ENCODE measurements at regions not wholly inside any gene's neighbourhood (a gene's known extent, or its start where the extent isn't known, plus 50 kb on each side); places are given as distances from the start of the nearest gene placed in this dataset.
A peak's percentile ranks its signal among the peaks of the same experiment; 100 is the strongest.
"Not testable (repeated sequence)": the region's sequence is repeated elsewhere in the genome, so short reads cannot be mapped to it uniquely, and the experiment has no call there.

DNA sequence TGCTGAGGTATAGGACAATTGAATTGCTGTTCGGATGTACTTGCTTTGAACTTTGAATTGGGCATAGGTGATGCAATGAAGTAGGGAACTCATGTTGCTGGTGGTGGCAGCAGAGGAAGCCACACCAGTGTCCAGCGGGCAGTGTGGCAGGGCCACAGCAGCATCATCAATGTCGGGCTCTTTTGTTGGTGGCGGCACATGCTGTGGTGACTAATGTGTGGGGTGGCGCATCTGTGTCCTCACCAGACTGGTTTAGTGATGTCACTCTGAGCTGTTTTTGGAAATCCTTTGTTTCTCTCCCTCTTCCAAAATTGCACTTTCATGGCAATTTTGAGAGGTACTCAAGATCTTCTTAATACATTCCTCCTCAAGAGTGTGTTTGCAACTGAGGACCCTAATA is 187.6 kb downstream of the ETNK1 start:
- H3K4me3 ChIP-seq (ENCODE audit: low read length), result no peak overlapping the region
- no peak for DNase-seq
- H3K27me3 ChIP-seq (ENCODE audit: control insufficient read depth, insufficient read depth), result no peaks in the 10 kb centered on the region
- H3K9me3 ChIP-seq (ENCODE audit: control insufficient read depth, low read length), result no peaks in the 10 kb centered on the region
- no peaks in the 10 kb centered on the region for H3K4me1 ChIP-seq (ENCODE audit: control insufficient read depth, insufficient read depth, low read length)
- intact Hi-C loops (cut with DNase I), result no loop called here
- no peak for ATAC-seq
- H3K27ac ChIP-seq (ENCODE audit: low read length), result no peak overlapping the region
- whole genome bisulfite sequencing, result 94% methylated on average over 5 of the region's 5 CpGs

DNA sequence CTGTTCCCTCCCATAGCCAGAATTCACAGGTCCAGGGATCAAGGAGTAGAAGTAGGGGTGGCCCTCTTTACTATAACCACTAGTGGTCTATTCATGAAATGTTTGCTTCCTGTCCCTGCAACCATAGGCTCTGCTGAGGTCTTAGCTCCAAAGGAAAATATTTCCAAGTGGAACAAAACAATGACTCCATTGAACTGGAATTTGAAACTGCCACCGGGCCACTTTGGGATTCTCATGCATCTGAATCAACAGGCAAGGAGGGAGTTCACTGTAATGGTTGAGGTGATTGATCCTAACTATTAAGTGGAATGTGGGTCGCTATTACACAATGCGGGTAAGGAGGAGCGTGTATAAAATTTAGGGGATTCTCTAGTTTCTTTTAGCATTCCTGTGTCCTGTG is 197.0 kb downstream of the ETNK1 start:
- intact Hi-C loops (cut with DNase I), result no loop called here
- Histone ChIP-seq H3K4me3 (ENCODE audit: low read length) (no peak overlapping the region), H3K27ac (ENCODE audit: low read length) (no peak overlapping the region), H3K27me3 (ENCODE audit: control insufficient read depth, insufficient read depth) (no peaks in the 10 kb centered on the region), H3K9me3 (ENCODE audit: control insufficient read depth, low read length) (no peaks in the 10 kb centered on the region), H3K4me1 (ENCODE audit: control insufficient read depth, insufficient read depth, low read length) (no peaks in the 10 kb centered on the region)
- WGBS, result 84% methylated on average over 4 of the region's 4 CpGs
- DNase-seq (no peak), ATAC-seq (no peak)

DNA sequence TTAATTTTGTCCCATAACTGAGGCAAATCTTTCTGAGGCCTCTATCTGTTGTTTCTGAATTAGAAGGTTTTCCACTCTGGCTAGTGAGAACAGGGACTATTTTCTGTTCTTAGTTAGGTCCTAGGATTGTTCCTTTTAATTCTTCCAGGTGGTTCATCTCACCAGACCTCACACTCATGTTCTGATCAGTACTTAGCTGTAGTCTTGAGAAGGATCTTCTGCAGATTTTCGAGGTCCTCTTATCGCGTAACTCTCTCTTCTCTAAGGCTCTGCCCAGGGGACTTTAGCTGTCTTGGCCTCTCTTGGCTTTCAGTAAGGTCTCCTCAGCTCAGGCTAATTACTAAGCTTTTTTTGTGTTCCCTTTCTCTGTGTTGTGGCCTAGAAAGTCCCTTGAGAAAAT is 201.1 kb downstream of the ETNK1 start:
- Histone ChIP-seq H3K4me3 (ENCODE audit: low read length) (no peak overlapping the region), H3K4me1 (ENCODE audit: control insufficient read depth, insufficient read depth, low read length) (no peaks in the 10 kb centered on the region), H3K9me3 (ENCODE audit: control insufficient read depth, low read length) (no peaks in the 10 kb centered on the region), H3K27ac (ENCODE audit: low read length) (no peak overlapping the region), H3K27me3 (ENCODE audit: control insufficient read depth, insufficient read depth) (no peaks in the 10 kb centered on the region)
- intact Hi-C loops (cut with DNase I), result no loop called here
- DNase-seq (no peak), ATAC-seq (no peak)
- 59% methylated on average over 3 of the region's 3 CpGs for WGBS

DNA sequence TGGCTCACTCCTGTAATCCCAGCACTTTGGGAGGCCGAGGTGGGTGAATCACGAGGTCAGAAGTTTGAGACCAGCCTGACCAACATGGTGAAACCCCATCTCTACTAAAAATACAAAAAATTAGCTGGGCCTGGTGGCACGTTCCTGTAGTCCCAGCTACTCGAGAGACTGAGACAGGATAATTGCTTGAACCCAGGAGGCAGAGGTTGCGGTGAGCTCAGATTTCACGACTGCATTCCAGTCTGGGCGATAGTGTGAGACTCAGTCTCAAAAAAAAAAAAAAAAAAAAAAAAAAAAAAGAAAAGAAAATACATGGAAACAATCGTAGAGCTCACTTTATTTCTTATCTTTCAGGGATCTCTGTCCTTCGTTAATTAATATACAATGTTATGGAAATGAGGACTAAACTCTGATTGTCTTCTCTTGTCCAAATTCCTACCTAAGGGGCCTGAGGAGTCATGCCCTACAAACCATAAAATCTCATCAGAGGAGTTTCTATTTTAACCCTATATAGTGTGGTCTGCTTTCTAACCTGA is 201.5 kb downstream of the ETNK1 start:
- H3K4me3 ChIP-seq (ENCODE audit: low read length); ATAC-seq; H3K27ac ChIP-seq (ENCODE audit: low read length); H3K4me1 ChIP-seq (ENCODE audit: control insufficient read depth, insufficient read depth, low read length); DNase-seq; intact Hi-C loops (cut with DNase I); H3K9me3 ChIP-seq (ENCODE audit: control insufficient read depth, low read length); H3K27me3 ChIP-seq (ENCODE audit: control insufficient read depth, insufficient read depth): not testable (repeated sequence)
- 65% methylated on average over 9 of the region's 9 CpGs for WGBS

DNA sequence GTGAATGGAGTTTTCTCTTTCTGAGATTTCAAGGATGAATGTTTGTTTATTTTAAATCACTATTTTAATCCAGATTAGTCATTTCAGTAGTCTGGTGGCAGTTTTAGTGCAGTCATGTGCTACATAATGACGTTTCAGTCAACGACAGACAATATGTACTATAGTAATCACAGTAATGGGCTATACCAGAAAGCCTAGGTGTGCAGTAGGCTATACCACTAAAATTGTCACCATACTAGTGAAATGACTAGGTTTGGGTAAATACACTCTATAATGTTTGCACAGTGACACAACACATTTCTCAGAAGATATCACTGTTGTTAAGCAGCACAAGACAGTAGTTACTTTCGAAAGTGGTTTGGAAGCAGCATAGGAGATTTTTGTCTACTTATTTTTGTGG is 203.1 kb downstream of the ETNK1 start:
- 75% methylated on average over 3 of the region's 3 CpGs for WGBS
- H3K4me3 ChIP-seq (ENCODE audit: low read length), result no peak overlapping the region
- H3K9me3 ChIP-seq (ENCODE audit: control insufficient read depth, low read length), result no peaks in the 10 kb centered on the region
- H3K27ac ChIP-seq (ENCODE audit: low read length), result no peak overlapping the region
- intact Hi-C loops (cut with DNase I), result no loop called here
- no peaks in the 10 kb centered on the region for H3K4me1 ChIP-seq (ENCODE audit: control insufficient read depth, insufficient read depth, low read length)
- ATAC-seq (no peak), DNase-seq (no peak)
- no peaks in the 10 kb centered on the region for H3K27me3 ChIP-seq (ENCODE audit: control insufficient read depth, insufficient read depth)

DNA sequence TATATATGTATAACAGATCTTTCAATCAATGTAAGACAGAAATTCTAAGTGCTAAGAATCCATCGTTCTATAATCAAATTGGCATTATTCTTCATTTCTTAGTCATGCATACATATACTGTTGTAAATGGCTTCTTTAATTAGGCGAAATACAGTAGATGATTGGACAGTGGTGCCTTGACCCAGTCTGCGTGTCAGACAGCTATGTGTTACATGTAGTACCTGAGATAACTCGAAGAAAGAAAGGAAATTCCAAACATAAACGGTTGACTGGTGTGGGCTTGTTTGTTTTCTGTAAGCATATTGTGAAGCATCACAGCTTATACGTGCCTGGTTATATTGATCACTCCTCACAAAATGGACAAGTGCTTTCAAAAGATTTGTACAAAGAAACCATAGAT is 210.5 kb downstream of the ETNK1 start:
- Histone ChIP-seq H3K27me3 (ENCODE audit: control insufficient read depth, insufficient read depth) (no peaks in the 10 kb centered on the region), H3K4me3 (ENCODE audit: low read length) (no peak overlapping the region), H3K27ac (ENCODE audit: low read length) (no peak overlapping the region), H3K4me1 (ENCODE audit: control insufficient read depth, insufficient read depth, low read length) (no peaks in the 10 kb centered on the region), H3K9me3 (ENCODE audit: control insufficient read depth, low read length) (no peaks in the 10 kb centered on the region)
- WGBS, result 75% methylated on average over 6 of the region's 6 CpGs
- ATAC-seq (no peak), DNase-seq (no peak)
- intact Hi-C loops (cut with DNase I), result no loop called here

DNA sequence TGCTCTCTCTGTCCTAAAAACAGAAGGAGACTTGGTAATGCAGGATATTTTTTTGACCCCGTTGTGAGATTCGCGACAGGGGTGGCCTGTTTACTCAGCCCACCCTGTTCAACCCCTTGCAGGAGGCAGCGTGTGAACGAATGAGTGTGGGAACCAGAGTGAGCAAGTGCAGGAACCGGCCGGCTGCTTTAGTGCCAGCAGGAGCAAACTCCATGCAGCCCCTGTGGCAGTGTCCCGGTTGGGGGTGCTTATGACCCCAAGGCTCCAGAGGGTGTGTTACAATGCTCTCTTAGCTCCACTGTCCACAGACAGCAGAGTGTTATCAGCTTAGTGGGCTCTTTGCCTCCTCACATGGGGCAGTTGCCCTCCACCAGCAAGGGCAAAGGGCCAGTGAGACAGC is 225.2 kb downstream of the ETNK1 start:
- intact Hi-C loops (cut with DNase I), result loop anchor here in 1 of 4 donors (10.0 kb wide), 1 partner anchor 205 kb away; no protein-coding TSS in a partner anchor
- no peak overlapping the region for H3K27ac ChIP-seq (ENCODE audit: low read length)
- no peaks in the 10 kb centered on the region for H3K9me3 ChIP-seq (ENCODE audit: control insufficient read depth, low read length)
- no peak for DNase-seq
- no peak for ATAC-seq
- no peaks in the 10 kb centered on the region for H3K27me3 ChIP-seq (ENCODE audit: control insufficient read depth, insufficient read depth)
- 90% methylated on average over 8 of the region's 8 CpGs for WGBS
- H3K4me1 ChIP-seq (ENCODE audit: control insufficient read depth, insufficient read depth, low read length), result no peaks in the 10 kb centered on the region
- H3K4me3 ChIP-seq (ENCODE audit: low read length), result no peak overlapping the region

DNA sequence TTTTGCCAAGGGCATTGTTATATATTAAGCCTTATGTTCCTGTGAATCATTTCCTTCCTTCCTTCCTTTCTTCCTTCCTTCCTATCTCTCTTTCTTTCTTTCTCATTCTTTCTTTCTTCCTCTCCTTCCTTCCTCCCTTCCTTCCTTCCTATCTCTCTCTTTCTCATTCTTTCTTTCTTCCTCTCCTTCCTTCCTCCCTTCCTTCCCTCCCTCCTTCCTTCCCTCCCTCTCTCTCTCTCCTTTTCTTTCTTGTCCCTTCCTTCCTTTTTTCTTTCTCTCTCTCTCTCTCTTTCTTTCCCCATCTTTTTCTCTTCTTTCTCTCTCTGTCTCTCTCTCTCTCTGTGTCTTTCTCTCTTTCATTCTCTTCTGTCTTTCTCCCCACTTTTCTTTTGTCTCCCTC is 226.6 kb downstream of the ETNK1 start:
- intact Hi-C loops (cut with DNase I), result loop anchor here in 1 of 4 donors (10.0 kb wide), 1 partner anchor 203 kb away; no protein-coding TSS in a partner anchor
- no peaks in the 10 kb centered on the region for H3K4me1 ChIP-seq (ENCODE audit: control insufficient read depth, insufficient read depth, low read length)
- ATAC-seq, result no peak

DNA sequence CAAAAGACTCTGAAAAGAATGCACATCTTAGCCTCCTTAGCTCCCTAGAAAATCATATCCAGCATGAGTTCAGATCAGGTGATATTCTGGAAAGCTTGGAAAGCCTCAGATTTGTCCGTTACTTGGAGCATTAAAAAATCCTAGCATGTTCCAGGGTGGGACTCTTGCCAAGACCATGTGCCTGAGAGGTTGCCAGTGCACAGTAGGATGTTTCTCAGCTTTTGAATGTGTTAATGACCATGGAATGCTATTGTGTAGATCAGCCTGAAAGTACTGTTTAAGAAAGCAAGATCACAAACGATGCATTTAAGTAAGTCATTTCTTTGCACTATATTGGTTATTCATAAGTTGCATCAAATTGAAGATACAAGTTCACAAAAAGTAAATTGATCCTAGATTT is 230.5 kb downstream of the ETNK1 start:
- DNase-seq, result no peak
- no peak for ATAC-seq
- no peak overlapping the region for H3K4me3 ChIP-seq (ENCODE audit: low read length)
- no peaks in the 10 kb centered on the region for H3K4me1 ChIP-seq (ENCODE audit: control insufficient read depth, insufficient read depth, low read length)
- 57% methylated on average over 2 of the region's 2 CpGs for WGBS
- no peaks in the 10 kb centered on the region for H3K27me3 ChIP-seq (ENCODE audit: control insufficient read depth, insufficient read depth)
- H3K27ac ChIP-seq (ENCODE audit: low read length), result no peak overlapping the region
- no peaks in the 10 kb centered on the region for H3K9me3 ChIP-seq (ENCODE audit: control insufficient read depth, low read length)
- intact Hi-C loops (cut with DNase I), result loop anchor here in 1 of 4 donors (10.0 kb wide), 1 partner anchor 199 kb away; no protein-coding TSS in a partner anchor

More for the DNA sequence above, 226.6 kb downstream of the ETNK1 start:
- Histone ChIP-seq H3K27ac (ENCODE audit: low read length) (no peak overlapping the region), H3K4me3 (ENCODE audit: low read length) (no peak overlapping the region), H3K9me3 (ENCODE audit: control insufficient read depth, low read length) (no peaks in the 10 kb centered on the region), H3K27me3 (ENCODE audit: control insufficient read depth, insufficient read depth) (no peaks in the 10 kb centered on the region)
- DNase-seq, result no peak

DNA sequence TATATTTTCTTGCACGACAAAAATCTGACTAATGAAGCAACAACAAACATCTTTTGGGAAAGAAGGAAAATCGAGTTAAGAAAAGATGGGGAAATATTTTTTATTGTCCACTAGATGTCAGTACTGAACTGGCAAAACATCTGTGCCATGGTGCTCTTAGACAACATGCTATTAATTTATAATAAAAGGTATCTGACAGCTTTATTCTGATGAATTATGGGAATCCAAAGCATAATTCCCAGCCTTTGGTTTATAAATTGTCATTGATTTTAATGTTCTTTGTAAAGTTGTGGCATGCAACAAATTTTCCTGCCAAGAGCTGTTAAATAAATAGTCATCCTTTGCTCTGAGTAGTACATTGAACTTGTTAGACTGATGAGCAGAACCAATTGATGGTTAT is 231.2 kb downstream of the ETNK1 start:
- H3K27ac ChIP-seq (ENCODE audit: low read length), result no peak overlapping the region
- no peaks in the 10 kb centered on the region for H3K27me3 ChIP-seq (ENCODE audit: control insufficient read depth, insufficient read depth)
- H3K9me3 ChIP-seq (ENCODE audit: control insufficient read depth, low read length), result no peaks in the 10 kb centered on the region
- WGBS, result under 1% methylated on average over 2 of the region's 2 CpGs
- ATAC-seq, result no peak
- H3K4me3 ChIP-seq (ENCODE audit: low read length), result no peak overlapping the region
- intact Hi-C loops (cut with DNase I), result loop anchor here in 1 of 4 donors (10.0 kb wide), 1 partner anchor 199 kb away; no protein-coding TSS in a partner anchor
- no peak for DNase-seq
- H3K4me1 ChIP-seq (ENCODE audit: control insufficient read depth, insufficient read depth, low read length), result no peaks in the 10 kb centered on the region

DNA sequence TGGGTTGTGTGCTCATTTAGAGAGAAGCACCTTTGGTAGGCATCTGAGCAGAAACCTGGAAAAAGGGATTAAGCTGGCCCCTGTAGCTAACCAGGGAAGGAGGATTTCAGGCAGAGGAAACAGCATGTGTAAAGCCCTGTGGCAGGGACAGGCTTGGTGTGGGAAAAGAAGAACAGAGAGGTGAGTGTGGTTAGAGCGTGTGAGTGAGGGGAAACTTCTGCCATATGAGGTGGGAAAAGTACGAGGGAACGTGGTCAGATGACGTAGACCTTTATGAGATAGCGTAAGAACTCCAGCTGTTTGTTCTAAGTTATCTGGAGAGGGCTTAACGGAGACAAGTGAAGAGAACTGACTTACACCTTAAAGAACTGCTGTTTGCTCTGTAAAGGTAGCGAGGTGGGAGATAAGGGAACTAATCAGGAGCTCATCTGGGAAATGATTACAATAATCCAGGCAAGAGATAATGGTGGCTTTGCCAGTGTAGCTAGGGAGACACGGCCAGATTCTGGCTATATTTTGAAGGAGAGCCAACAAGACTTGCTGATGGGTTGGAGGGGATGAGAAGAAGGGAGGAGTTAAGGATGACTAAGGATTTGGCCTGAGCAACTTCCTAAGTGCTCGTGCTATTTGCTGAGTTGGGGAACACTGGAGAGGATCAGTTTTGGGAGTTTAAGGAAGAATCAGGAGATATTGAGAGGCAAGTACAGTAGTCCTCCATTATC is 234.0 kb downstream of the ETNK1 start:
- WGBS, result 41% methylated on average over 9 of the region's 9 CpGs
- H3K4me1 ChIP-seq (ENCODE audit: control insufficient read depth, insufficient read depth, low read length), result no peaks in the 10 kb centered on the region
- no peak overlapping the region for H3K27ac ChIP-seq (ENCODE audit: low read length)
- no peak for DNase-seq
- H3K27me3 ChIP-seq (ENCODE audit: control insufficient read depth, insufficient read depth), result no peaks in the 10 kb centered on the region
- no peaks in the 10 kb centered on the region for H3K9me3 ChIP-seq (ENCODE audit: control insufficient read depth, low read length)
- intact Hi-C loops (cut with DNase I), result loop anchor here in 1 of 4 donors (10.0 kb wide), 1 partner anchor 196 kb away; no protein-coding TSS in a partner anchor
- H3K4me3 ChIP-seq (ENCODE audit: low read length), result no peak overlapping the region
- ATAC-seq, result peak; percentile 36 to 62

Data from right cardiac atrium (tissue), 5 donors.